ENCODE measurements at regions not wholly inside any gene's neighbourhood (a gene's known extent, or its start where the extent isn't known, plus 50 kb on each side); places are given as distances from the start of the nearest gene placed in this dataset.

DNA sequence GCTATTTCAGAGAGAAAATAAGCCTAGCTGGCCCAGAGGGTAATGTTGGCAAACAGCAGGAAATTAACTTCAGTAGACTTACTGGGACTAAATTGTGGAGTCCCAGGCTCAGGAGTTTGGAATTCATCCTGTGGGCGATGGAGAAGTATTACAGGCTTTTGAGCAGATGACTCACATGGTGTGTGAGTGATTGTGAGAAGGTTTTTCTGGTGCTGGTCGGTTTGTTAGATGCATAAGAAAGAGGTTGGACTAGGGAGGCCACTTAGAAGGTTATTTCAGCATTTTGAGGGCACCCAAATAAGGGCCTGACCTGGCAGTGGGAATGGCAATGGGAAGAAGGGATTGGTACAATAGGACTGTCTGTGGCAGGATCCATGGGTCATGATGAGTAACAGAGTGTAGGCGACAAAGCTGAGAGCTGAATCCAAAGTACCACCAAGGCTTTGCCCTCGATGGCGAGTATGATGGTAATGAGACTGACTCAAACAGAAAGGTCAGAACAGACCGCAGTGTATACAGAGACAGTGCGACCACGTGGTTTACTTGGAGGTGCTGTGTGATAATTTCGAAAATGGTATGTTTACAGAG, 69.2 kb upstream of the KIF26B start:
- TF ChIP-seq, protein P1, sequence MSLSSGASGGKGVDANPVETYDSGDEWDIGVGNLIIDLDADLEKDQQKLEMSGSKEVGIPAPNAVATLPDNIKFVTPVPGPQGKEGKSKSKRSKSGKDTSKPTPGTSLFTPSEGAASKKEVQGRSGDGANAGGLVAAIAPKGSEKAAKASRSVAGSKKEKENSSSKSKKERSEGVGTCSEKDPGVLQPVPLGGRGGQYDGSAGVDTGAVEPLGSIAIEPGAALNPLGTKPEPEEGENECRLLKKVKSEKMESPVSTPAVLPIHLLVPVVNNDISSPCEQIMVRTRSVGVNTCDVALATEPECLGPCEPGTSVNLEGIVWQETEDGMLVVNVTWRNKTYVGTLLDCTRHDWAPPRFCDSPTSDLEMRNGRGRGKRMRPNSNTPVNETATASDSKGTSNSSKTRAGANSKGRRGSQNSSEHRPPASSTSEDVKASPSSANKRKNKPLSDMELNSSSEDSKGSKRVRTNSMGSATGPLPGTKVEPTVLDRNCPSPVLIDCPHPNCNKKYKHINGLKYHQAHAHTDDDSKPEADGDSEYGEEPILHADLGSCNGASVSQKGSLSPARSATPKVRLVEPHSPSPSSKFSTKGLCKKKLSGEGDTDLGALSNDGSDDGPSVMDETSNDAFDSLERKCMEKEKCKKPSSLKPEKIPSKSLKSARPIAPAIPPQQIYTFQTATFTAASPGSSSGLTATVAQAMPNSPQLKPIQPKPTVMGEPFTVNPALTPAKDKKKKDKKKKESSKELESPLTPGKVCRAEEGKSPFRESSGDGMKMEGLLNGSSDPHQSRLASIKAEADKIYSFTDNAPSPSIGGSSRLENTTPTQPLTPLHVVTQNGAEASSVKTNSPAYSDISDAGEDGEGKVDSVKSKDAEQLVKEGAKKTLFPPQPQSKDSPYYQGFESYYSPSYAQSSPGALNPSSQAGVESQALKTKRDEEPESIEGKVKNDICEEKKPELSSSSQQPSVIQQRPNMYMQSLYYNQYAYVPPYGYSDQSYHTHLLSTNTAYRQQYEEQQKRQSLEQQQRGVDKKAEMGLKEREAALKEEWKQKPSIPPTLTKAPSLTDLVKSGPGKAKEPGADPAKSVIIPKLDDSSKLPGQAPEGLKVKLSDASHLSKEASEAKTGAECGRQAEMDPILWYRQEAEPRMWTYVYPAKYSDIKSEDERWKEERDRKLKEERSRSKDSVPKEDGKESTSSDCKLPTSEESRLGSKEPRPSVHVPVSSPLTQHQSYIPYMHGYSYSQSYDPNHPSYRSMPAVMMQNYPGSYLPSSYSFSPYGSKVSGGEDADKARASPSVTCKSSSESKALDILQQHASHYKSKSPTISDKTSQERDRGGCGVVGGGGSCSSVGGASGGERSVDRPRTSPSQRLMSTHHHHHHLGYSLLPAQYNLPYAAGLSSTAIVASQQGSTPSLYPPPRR (CRISPR knock-in tag; IDR thresholded peaks at IDR 0.05; ENCODE audit: borderline replicate concordance) = no peak
- TF ChIP-seq JUN (IDR thresholded peaks at IDR 0.05; ENCODE audit: borderline replicate concordance, low read depth, low read length) (no peak), JUN (CRISPR knock-in tag; IDR thresholded peaks at IDR 0.05; ENCODE audit: borderline replicate concordance) (no peak), TBL1XR1 (IDR thresholded peaks at IDR 0.05; ENCODE audit: low read length in 2 of 2) (no peak), PCBP2 (IDR thresholded peaks at IDR 0.05; ENCODE audit: low read depth, low read length, poor library complexity, severe bottlenecking) (no peak), BACH1 (tag; IDR thresholded peaks at IDR 0.05) (no peak)
- TF ChIP-seq, protein P2, sequence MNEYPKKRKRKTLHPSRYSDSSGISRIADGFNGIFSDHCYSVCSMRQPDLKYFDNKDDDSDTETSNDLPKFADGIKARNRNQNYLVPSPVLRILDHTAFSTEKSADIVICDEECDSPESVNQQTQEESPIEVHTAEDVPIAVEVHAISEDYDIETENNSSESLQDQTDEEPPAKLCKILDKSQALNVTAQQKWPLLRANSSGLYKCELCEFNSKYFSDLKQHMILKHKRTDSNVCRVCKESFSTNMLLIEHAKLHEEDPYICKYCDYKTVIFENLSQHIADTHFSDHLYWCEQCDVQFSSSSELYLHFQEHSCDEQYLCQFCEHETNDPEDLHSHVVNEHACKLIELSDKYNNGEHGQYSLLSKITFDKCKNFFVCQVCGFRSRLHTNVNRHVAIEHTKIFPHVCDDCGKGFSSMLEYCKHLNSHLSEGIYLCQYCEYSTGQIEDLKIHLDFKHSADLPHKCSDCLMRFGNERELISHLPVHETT (CRISPR knock-in tag; conservative IDR thresholded peaks at IDR 0.05 in 1 of 2, IDR thresholded peaks at IDR 0.05 in 1 of 2) = no peak

Measured in K562 (cell line).